OCI-LY7 (cell line): ENCODE measurements at regions not wholly inside any gene's neighbourhood (a gene's known extent, or its start where the extent isn't known, plus 50 kb on each side); places are given as distances from the start of the nearest gene placed in this dataset.

ENCODE experiments used
- BruUV-seq: library from RNA; stranded (reverse); fragments of 400-500 nt; replicated peaks from 2 replicates; lab custom pipeline; 2021; lab: Mats Ljungman, UMichigan
- CTCF ChIA-PET: fragments of 300-600 bp; sonication (Branson Sonifier 250); formaldehyde crosslinking; loops from one replicate; lab custom pipeline; 2022; ENCODE audit warnings: antibody characterized with exemption; ENCODE audit not compliant: unreplicated experiment; lab: Charles Lee
- POLR2A ChIA-PET: fragments of 300-600 bp; sonication (Branson Sonifier 250); formaldehyde crosslinking; loops from one replicate; lab custom pipeline; 2022; ENCODE audit warnings: antibody characterized with exemption; lab: Charles Lee
- DNase-seq: peaks from one replicate; pipeline ENCODE4 v3.0.0-alpha.2; 2015; ENCODE audit warnings: low spot score
- H2AFZ ChIP-seq: fragments of 200-600 bp; sonication (generic), shearing (Covaris generic); 2 replicates; pipeline ENCODE4 v1.6.1; 2014; ENCODE audit warnings: mild to moderate bottlenecking, antibody characterized with exemption, low read length, moderate library complexity
- H3K27ac ChIP-seq: fragments of 200-600 bp; sonication (generic); 2 replicates; pipeline ENCODE4 v1.5.1; 2014; ENCODE audit warnings: mixed run types, low read depth, mild to moderate bottlenecking, moderate library complexity, low read length, inconsistent platforms; ENCODE audit not compliant: poor library complexity, severe bottlenecking
- H3K36me3 ChIP-seq: fragments of 200-600 bp; sonication (generic); 2 replicates; pipeline ENCODE4 v1.6.1; 2014; ENCODE audit warnings: mild to moderate bottlenecking, antibody characterized with exemption, low read length, moderate library complexity, mixed read lengths; ENCODE audit not compliant: insufficient read depth
- H3K4me1 ChIP-seq: fragments of 200-600 bp; sonication (generic); 2 replicates; pipeline ENCODE4 v1.5.1; 2014; ENCODE audit warnings: mild to moderate bottlenecking, low read length; ENCODE audit not compliant: insufficient read depth, poor library complexity, severe bottlenecking
- H3K4me2 ChIP-seq: fragments of 200-600 bp; sonication (generic); 2 replicates; pipeline ENCODE4 v1.6.1; 2014; ENCODE audit warnings: mild to moderate bottlenecking, low read length
- H3K4me3 ChIP-seq: fragments of 200-600 bp; sonication (generic); 2 replicates; pipeline ENCODE4 v1.5.1; 2014; ENCODE audit warnings: mild to moderate bottlenecking, low read depth, low read length; ENCODE audit not compliant: poor library complexity, severe bottlenecking
- H3K79me2 ChIP-seq: fragments of 200-600 bp; sonication (generic); 2 replicates; pipeline ENCODE4 v1.6.1; 2016; ENCODE audit warnings: low read depth, mild to moderate bottlenecking, low read length, moderate library complexity, mixed read lengths; ENCODE audit not compliant: insufficient read depth
- H3K9me2 ChIP-seq: fragments of 200-600 bp; sonication (generic); 2 replicates; pipeline ENCODE4 v1.6.1; 2016; ENCODE audit warnings: mild to moderate bottlenecking, low read length, mixed read lengths; ENCODE audit not compliant: insufficient read depth
- H3K9me3 ChIP-seq: fragments of 200-600 bp; sonication (generic); 2 replicates; pipeline ENCODE4 v1.6.1; 2014; ENCODE audit warnings: mild to moderate bottlenecking, mixed run types, low read length, mixed read lengths
- H4K20me1 ChIP-seq: fragments of 200-600 bp; sonication (generic); 2 replicates; pipeline ENCODE4 v1.6.1; 2014; ENCODE audit warnings: mild to moderate bottlenecking, antibody characterized with exemption, low read length, moderate library complexity, mixed read lengths; ENCODE audit not compliant: insufficient read depth
- CTCF ChIP-seq: fragments of 200-600 bp; sonication (generic); conservative IDR thresholded peaks from 2 replicates; pipeline ENCODE4 v1.5.1; 2014; ENCODE audit warnings: mild to moderate bottlenecking, antibody characterized with exemption, low read length, moderate library complexity, mixed read lengths
- EZH2phosphoT487 ChIP-seq: fragments of 200-600 bp; sonication (generic); IDR thresholded peaks from 2 replicates; pipeline ENCODE4 v1.6.1; 2018; ENCODE audit warnings: low read depth, borderline replicate concordance, mild to moderate bottlenecking, mixed run types, antibody characterized with exemption, low read length, moderate library complexity, mixed read lengths
- intact Hi-C: fragments of 100-400 bp; cut with micrococcal nuclease; formaldehyde crosslinking; loops from one replicate; pipeline ENCODE4 v1.10.0; 2022; ENCODE audit not compliant: unreplicated experiment

- Histone ChIP-seq H3K4me2 (no peak overlapping the region), H3K9me3 (no peaks in the 10 kb centered on the region), H3K36me3 (no peaks in the 10 kb centered on the region), H4K20me1 (no peaks in the 10 kb centered on the region), H3K4me1 (no peaks in the 10 kb centered on the region), H3K4me3 (no peak overlapping the region), H3K9me2 (no peaks in the 10 kb centered on the region), H3K27ac (no peak overlapping the region), H3K79me2 (no peaks in the 10 kb centered on the region), H2AFZ (no peak overlapping the region)
- intact Hi-C loops, result no loop called here
- POLR2A ChIA-PET, result interaction anchor here (0.8 kb wide), 1 partner anchor 27 kb away, joined by 3 read pairs; no protein-coding TSS in a partner anchor
- DNase-seq, result no peak
- BruUV-seq, result no TSS peak
- TF ChIP-seq EZH2phosphoT487 (no peak), CTCF (no peak)
- CTCF ChIA-PET, result no interaction called here
Observed at GRCh38 chr3:144546539-144546938, 574.9 kb downstream of the DIPK2A start.

GRCh38 chr3:144548346-144548745 is 576.7 kb downstream of the DIPK2A start:
- H3K36me3 ChIP-seq, result no peaks in the 10 kb centered on the region
- intact Hi-C loops, result no loop called here
- no peaks in the 10 kb centered on the region for H3K79me2 ChIP-seq
- POLR2A ChIA-PET, result interaction anchor here (0.7 kb wide), 1 partner anchor 306 kb away, joined by 3 read pairs; no protein-coding TSS in a partner anchor
- no peaks in the 10 kb centered on the region for H3K9me2 ChIP-seq
- H3K4me3 ChIP-seq, result no peak overlapping the region
- no peaks in the 10 kb centered on the region for H3K4me1 ChIP-seq
- no peak overlapping the region for H3K4me2 ChIP-seq
- TF ChIP-seq CTCF (no peak), EZH2phosphoT487 (no peak)
- H4K20me1 ChIP-seq, result no peaks in the 10 kb centered on the region
- CTCF ChIA-PET, result no interaction called here
- no TSS peak for BruUV-seq
- no peak for DNase-seq
- H2AFZ ChIP-seq, result no peak overlapping the region
- H3K27ac ChIP-seq, result no peak overlapping the region
- H3K9me3 ChIP-seq, result no peaks in the 10 kb centered on the region

GRCh38 chr3:144549166-144549565 is 577.5 kb downstream of the DIPK2A start:
- Histone ChIP-seq H3K9me3 (no peaks in the 10 kb centered on the region), H4K20me1 (no peaks in the 10 kb centered on the region), H3K27ac (no peak overlapping the region), H3K4me1 (no peaks in the 10 kb centered on the region), H3K36me3 (no peaks in the 10 kb centered on the region), H2AFZ (no peak overlapping the region), H3K4me2 (no peak overlapping the region), H3K79me2 (no peaks in the 10 kb centered on the region), H3K9me2 (no peaks in the 10 kb centered on the region), H3K4me3 (no peak overlapping the region)
- no peak for DNase-seq
- no peak for TF ChIP-seq EZH2phosphoT487
- TF ChIP-seq CTCF, result no peak
- CTCF ChIA-PET, result no interaction called here
- BruUV-seq, result no TSS peak
- POLR2A ChIA-PET, result interaction anchor here (0.6 to 0.7 kb wide), 2 partner anchors 21 to 53 kb away, joined by 3 read pairs; no protein-coding TSS in a partner anchor
- intact Hi-C loops, result no loop called here
